NCI-H2171 treated with DMSO at 0.1 percent for 48 hours (cell line): ENCODE measurements at regions not wholly inside any gene's neighbourhood (a gene's known extent, or its start where the extent isn't known, plus 50 kb on each side); places are given as distances from the start of the nearest gene placed in this dataset.

Experiments
- DNase-seq: peaks from one replicate; lab custom pipeline; 2025; lab: John Stamatoyannopoulos, UW

- no peak for DNase-seq
Measured at GRCh38 chr12:68451261-68452077, 119.3 kb upstream of the MDM1 start.

GRCh38 chr12:68452078-68452715 is 120.0 kb upstream of the MDM1 start:
- no peak for DNase-seq

GRCh38 chr12:68453278-68453677 is 121.1 kb upstream of the MDM1 start:
- DNase-seq: no peak

GRCh38 chr12:68453876-68454275 is 121.7 kb upstream of the MDM1 start:
- no peak for DNase-seq

- DNase-seq: no peak
Measured at GRCh38 chr12:68454892-68455291, 122.7 kb upstream of the MDM1 start.

- DNase-seq: no peak
Measured at GRCh38 chr12:68455691-68456345, 123.7 kb upstream of the MDM1 start.

- DNase-seq: no peak
Measured at GRCh38 chr12:68458866-68459265, 126.7 kb upstream of the MDM1 start.

GRCh38 chr12:68460236-68460635 is 128.1 kb upstream of the MDM1 start:
- no peak for DNase-seq

GRCh38 chr12:68461645-68462044 is 129.5 kb upstream of the MDM1 start:
- DNase-seq: no peak

- no peak for DNase-seq
Measured at GRCh38 chr12:68462803-68463202, 130.6 kb upstream of the MDM1 start.

- no peak for DNase-seq
Measured at GRCh38 chr12:68465227-68465626, 133.1 kb upstream of the MDM1 start.

- DNase-seq: no peak
Measured at GRCh38 chr12:68467514-68467913, 135.4 kb upstream of the MDM1 start.

GRCh38 chr12:68468036-68468435 is 135.9 kb upstream of the MDM1 start:
- no peak for DNase-seq

GRCh38 chr12:68469113-68469512 is 137.0 kb upstream of the MDM1 start:
- DNase-seq: no peak

GRCh38 chr12:68470664-68471328 is 138.6 kb upstream of the MDM1 start:
- no peak for DNase-seq

- no peak for DNase-seq
Measured at GRCh38 chr12:68474467-68475204, 136.1 kb upstream of the RAP1B start.

GRCh38 chr12:68476794-68477193 is 133.9 kb upstream of the RAP1B start:
- no peak for DNase-seq

- DNase-seq: no peak
Measured at GRCh38 chr12:68477261-68477772, 133.4 kb upstream of the RAP1B start.

GRCh38 chr12:68477906-68478305 is 132.8 kb upstream of the RAP1B start:
- no peak for DNase-seq

- no peak for DNase-seq
Measured at GRCh38 chr12:68478516-68479260, 132.0 kb upstream of the RAP1B start.
